ENCODE measurements at regions not wholly inside any gene's neighbourhood (a gene's known extent, or its start where the extent isn't known, plus 50 kb on each side); places are given as distances from the start of the nearest gene placed in this dataset.

- H3K4me3 ChIP-seq, result no peak overlapping the region
- H3K27me3 ChIP-seq (replicated peaks), result no peaks in the 10 kb centered on the region
- no peaks in the 10 kb centered on the region; the same call in 1 of the 2 replicates for H3K9me3 ChIP-seq (replicated peaks)
- no peaks in the 10 kb centered on the region for H3K4me1 ChIP-seq (replicated peaks)
- no peak for DNase-seq (ENCODE audit: low read depth in 1 of 2, low spot score in 2 of 2)
- no peak overlapping the region for H3K27ac ChIP-seq
- H3K36me3 ChIP-seq, result no peaks in the 10 kb centered on the region
Observed at GRCh38 chr6:156058356-156058755, 602.7 kb upstream of the NOX3 start.

GRCh38 chr6:156057869-156058268 lies 602.2 kb upstream of the NOX3 start:
- H3K27me3 ChIP-seq (replicated peaks), result no peaks in the 10 kb centered on the region
- DNase-seq (ENCODE audit: low read depth in 1 of 2, low spot score in 2 of 2), result no peak
- H3K4me1 ChIP-seq (replicated peaks), result no peaks in the 10 kb centered on the region
- H3K36me3 ChIP-seq, result no peaks in the 10 kb centered on the region
- H3K9me3 ChIP-seq (replicated peaks), result no peaks in the 10 kb centered on the region; the same call in 1 of the 2 replicates
- H3K27ac ChIP-seq, result no peak overlapping the region
- H3K4me3 ChIP-seq, result no peak overlapping the region

- Histone ChIP-seq H3K27ac (no peak overlapping the region), H3K4me3 (no peak overlapping the region), H3K36me3 (no peaks in the 10 kb centered on the region), H3K4me1 (replicated peaks) (no peaks in the 10 kb centered on the region), H3K27me3 (replicated peaks) (no peaks in the 10 kb centered on the region), H3K9me3 (replicated peaks) (no peaks in the 10 kb centered on the region)
- DNase-seq (ENCODE audit: low read depth in 1 of 2, low spot score in 2 of 2), result no peak
Observed at GRCh38 chr6:156056085-156056484, 600.4 kb upstream of the NOX3 start.

- H3K27me3 ChIP-seq (replicated peaks), result no peaks in the 10 kb centered on the region
- H3K4me3 ChIP-seq, result no peak overlapping the region
- 0 out of 2 replicates have a peak, but pooled peaks cover 4% of the 10 kb centered on the region for H3K9me3 ChIP-seq (replicated peaks)
- no peaks in the 10 kb centered on the region for H3K4me1 ChIP-seq (replicated peaks)
- no peaks in the 10 kb centered on the region for H3K36me3 ChIP-seq
- no peak for DNase-seq (ENCODE audit: low read depth in 1 of 2, low spot score in 2 of 2)
- no peak overlapping the region for H3K27ac ChIP-seq
Observed at GRCh38 chr6:156053626-156054025, 598.0 kb upstream of the NOX3 start.

DNA sequence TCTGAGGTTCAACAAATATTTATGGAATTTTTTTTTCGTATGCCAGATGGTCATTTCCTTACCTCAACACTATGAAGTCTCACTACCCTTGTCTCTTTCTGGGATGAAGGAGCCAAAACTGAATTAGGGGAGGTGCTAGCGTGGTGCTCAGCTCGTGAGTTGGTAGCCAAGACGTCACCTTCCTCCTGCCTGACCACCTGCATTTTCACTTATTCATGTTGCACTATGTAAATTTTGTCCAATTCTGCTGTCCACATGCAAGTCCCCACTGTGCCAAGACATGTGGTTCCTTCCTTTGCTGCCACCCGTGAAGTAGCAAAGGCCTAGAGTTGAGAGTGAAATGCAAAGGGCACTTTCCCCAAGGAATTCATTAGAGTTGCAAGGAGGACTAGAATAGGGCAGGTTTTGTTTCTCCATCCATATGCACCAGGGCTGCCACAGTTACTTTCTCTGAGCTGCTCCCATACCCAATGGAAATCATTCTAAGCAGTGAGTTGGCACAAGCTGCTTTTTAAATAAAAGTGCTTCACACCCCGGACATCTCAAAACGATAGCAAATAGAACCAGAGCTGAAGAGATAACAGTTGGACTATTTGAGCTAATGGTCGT lies 591.3 kb upstream of the NOX3 start:
- no peaks in the 10 kb centered on the region for H3K36me3 ChIP-seq
- H3K4me1 ChIP-seq (replicated peaks), result no peaks in the 10 kb centered on the region
- no peaks in the 10 kb centered on the region for H3K27me3 ChIP-seq (replicated peaks)
- H3K9me3 ChIP-seq (replicated peaks), result 0 out of 2 replicates have a peak, but pooled peaks cover 4% of the 10 kb centered on the region
- H3K27ac ChIP-seq, result no peak overlapping the region
- no peak overlapping the region for H3K4me3 ChIP-seq
- DNase-seq (ENCODE audit: low read depth in 1 of 2, low spot score in 2 of 2), result no peak

- Histone ChIP-seq H3K9me3 (replicated peaks) (0 out of 2 replicates have a peak, but pooled peaks cover 4% of the 10 kb centered on the region), H3K27ac (no peak overlapping the region), H3K36me3 (no peaks in the 10 kb centered on the region), H3K4me1 (replicated peaks) (no peaks in the 10 kb centered on the region), H3K27me3 (replicated peaks) (no peaks in the 10 kb centered on the region), H3K4me3 (no peak overlapping the region)
- no peak for DNase-seq (ENCODE audit: low read depth in 1 of 2, low spot score in 2 of 2)
Observed at GRCh38 chr6:156046268-156046665, 590.6 kb upstream of the NOX3 start.

DNA sequence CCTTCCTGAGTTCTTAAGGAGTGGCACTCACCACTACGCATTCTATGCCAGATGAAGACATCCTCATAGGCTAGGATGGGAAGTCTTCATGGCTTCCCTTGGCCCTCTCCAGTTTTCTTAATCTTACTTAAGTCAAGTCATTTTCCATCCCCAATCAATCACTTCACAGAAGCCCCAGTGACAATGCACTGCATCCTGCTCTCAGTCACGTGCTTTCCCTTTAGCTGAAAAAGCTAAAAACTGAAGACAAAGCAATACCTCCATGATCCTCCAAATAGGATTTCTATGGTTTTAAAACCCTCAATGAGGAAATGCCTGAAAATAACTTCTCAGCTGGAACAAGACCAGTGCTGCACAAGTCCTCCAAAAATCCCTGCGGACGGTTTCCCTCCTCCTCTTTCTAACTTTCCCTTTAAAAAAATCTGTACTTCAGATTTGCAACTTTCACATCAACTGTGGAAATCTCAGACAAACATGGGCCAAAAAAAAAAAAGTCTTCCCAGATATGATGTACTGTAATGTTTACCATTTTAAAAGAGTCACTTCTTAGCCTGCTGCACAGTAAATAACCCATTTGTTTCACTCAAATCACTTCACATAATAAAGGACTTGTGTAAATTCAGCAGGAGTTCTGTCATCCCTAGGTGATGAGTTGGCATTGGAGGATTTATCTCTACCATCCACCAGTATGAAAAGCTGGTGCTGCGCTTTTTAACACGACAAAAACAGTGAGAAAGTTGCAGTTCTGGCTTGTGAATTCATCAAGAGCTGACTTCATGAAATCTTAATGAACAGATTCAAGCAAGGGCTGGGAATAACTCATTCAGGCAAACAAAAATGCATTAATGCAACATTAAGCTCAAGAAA lies 590.0 kb upstream of the NOX3 start:
- Histone ChIP-seq H3K27ac (no peak overlapping the region), H3K9me3 (replicated peaks) (0 out of 2 replicates have a peak, but pooled peaks cover 4% of the 10 kb centered on the region), H3K36me3 (no peaks in the 10 kb centered on the region), H3K4me3 (no peak overlapping the region), H3K27me3 (replicated peaks) (no peaks in the 10 kb centered on the region), H3K4me1 (replicated peaks) (no peaks in the 10 kb centered on the region)
- no peak for DNase-seq (ENCODE audit: low read depth in 1 of 2, low spot score in 2 of 2)

- H3K27me3 ChIP-seq (replicated peaks), result no peaks in the 10 kb centered on the region
- no peak overlapping the region for H3K27ac ChIP-seq
- H3K4me1 ChIP-seq (replicated peaks), result no peaks in the 10 kb centered on the region
- H3K9me3 ChIP-seq (replicated peaks), result no peaks in the 10 kb centered on the region
- H3K36me3 ChIP-seq, result no peaks in the 10 kb centered on the region
- no peak for DNase-seq (ENCODE audit: low read depth in 1 of 2, low spot score in 2 of 2)
- no peak overlapping the region for H3K4me3 ChIP-seq
Observed at GRCh38 chr6:156033598-156033997, 578.0 kb upstream of the NOX3 start.

GRCh38 chr6:156031516-156031915 lies 575.9 kb upstream of the NOX3 start:
- Histone ChIP-seq H3K9me3 (replicated peaks) (no peaks in the 10 kb centered on the region), H3K27me3 (replicated peaks) (no peaks in the 10 kb centered on the region), H3K27ac (no peak overlapping the region), H3K4me3 (no peak overlapping the region), H3K36me3 (no peaks in the 10 kb centered on the region), H3K4me1 (replicated peaks) (no peaks in the 10 kb centered on the region)
- DNase-seq (ENCODE audit: low read depth in 1 of 2, low spot score in 2 of 2), result no peak

DNA sequence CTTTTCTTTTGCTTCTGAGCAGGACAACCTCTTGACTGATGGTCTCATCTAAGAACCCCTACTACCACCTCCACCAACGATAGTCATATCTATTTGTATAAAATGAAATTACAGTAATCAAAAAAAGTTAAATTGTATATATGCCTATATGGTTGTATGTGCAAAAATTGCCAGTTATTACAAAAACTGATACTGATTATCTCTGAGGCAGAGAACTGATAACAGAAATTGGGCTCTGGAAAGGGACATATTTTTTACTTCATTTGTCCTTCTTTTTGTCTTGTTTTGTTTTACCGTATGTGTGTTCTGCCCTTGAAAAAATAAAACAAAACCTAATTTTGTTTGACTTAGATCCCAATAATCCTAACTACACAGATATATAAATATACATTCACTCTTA lies 574.4 kb upstream of the NOX3 start:
- Histone ChIP-seq H3K9me3 (replicated peaks) (no peaks in the 10 kb centered on the region), H3K36me3 (no peaks in the 10 kb centered on the region), H3K4me1 (replicated peaks) (no peaks in the 10 kb centered on the region), H3K4me3 (no peak overlapping the region), H3K27ac (no peak overlapping the region), H3K27me3 (replicated peaks) (no peaks in the 10 kb centered on the region)
- no peak for DNase-seq (ENCODE audit: low read depth in 1 of 2, low spot score in 2 of 2)

DNA sequence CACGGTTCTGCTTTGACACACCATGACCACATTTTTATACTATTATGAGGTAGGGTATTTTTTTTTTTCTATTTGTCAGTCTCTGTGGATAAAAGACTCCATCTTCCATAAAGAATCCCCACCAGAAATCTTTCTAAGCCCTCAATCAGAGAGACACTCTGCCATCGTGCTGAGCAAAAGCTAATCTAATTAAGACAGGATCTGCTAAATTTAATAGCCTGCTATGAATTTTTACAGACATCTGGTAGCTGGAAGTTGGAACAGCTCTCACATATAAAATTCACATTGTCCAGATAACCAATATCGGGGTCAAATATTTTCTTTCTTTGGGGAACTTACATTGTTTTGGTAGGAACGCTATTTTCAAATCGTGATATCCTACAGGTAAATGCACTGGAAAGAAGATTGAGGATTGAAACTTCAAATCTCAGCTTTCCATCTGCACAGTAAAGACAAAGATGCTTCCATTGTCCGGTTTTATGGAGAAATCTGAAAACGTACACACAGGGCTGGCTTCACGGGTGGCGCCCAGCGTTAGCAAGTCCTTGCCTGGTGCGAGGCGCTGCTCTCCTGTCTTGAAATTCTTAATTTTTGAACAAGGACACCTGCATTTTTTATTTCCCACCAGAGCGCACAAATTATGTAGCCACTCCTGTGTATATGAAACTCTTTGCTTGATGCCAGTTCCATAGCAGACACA lies 573.8 kb upstream of the NOX3 start:
- H3K4me3 ChIP-seq, result no peak overlapping the region
- DNase-seq (ENCODE audit: low read depth in 1 of 2, low spot score in 2 of 2), result no peak
- no peaks in the 10 kb centered on the region for H3K36me3 ChIP-seq
- H3K27ac ChIP-seq, result no peak overlapping the region
- H3K9me3 ChIP-seq (replicated peaks), result no peaks in the 10 kb centered on the region
- no peaks in the 10 kb centered on the region for H3K4me1 ChIP-seq (replicated peaks)
- no peaks in the 10 kb centered on the region for H3K27me3 ChIP-seq (replicated peaks)

DNA sequence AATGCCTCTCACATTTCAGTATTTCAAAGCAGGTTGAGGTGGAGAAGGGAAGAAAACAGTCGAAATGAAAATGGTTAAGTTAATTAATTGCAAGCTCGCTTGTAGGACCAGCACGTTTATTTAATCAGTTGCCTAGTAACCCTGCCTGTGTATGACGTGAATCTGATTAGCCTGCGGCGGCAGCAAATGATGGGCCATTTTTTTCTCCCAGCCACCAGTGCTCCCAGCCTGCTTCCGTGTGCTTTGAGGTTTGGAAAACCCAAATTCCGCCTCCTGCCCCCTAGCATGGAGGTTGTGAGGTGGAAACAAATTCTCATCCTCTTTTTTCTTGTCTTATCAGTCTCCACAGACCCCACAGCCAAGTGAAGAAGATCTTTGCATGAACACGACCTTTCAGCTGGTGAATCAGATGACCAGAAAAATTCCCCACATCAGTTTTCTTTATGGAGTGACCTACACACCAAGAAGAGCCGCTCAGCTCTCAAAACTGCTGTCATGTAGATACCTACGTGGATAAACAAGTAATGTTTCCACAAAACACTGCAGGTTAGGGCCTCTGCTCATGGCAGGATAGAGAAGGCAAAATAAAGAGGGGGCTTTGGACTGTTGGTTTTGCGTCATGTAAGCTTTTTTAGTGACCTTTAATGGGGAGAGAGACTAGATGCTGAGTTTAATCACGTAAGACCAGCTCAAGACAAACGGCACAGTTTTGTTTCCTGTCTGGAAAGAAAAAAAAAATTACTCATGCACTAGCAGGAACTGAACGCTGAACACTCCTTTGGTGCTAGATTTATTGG lies 572.9 kb upstream of the NOX3 start:
- no peak overlapping the region for H3K4me3 ChIP-seq
- DNase-seq (ENCODE audit: low read depth in 1 of 2, low spot score in 2 of 2), result no peak
- H3K27ac ChIP-seq, result no peak overlapping the region
- H3K36me3 ChIP-seq, result no peaks in the 10 kb centered on the region
- H3K4me1 ChIP-seq (replicated peaks), result no peaks in the 10 kb centered on the region
- H3K27me3 ChIP-seq (replicated peaks), result no peaks in the 10 kb centered on the region
- no peaks in the 10 kb centered on the region for H3K9me3 ChIP-seq (replicated peaks)

DNA sequence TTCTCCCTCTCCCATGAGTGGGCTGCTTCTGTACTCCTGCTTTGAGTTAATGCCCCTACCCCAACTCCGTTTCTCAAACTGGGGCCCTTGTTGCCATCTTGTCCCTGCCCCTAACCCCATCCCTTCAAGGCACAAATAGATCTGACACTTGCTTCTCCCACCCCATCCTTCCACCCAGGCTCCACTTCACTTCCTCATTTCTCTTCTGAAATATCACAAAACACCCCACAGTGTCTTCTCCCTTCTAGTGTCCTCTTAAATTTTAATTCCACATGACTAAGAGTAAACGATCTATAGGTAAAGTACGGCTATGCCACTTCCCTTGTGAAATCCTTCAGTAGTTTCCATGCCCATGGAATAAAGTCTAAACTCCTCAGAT lies 571.6 kb upstream of the NOX3 start:
- no peaks in the 10 kb centered on the region for H3K36me3 ChIP-seq
- H3K27ac ChIP-seq, result no peak overlapping the region
- no peak for DNase-seq (ENCODE audit: low read depth in 1 of 2, low spot score in 2 of 2)
- H3K27me3 ChIP-seq (replicated peaks), result no peaks in the 10 kb centered on the region
- H3K4me1 ChIP-seq (replicated peaks), result no peaks in the 10 kb centered on the region
- no peak overlapping the region for H3K4me3 ChIP-seq
- no peaks in the 10 kb centered on the region for H3K9me3 ChIP-seq (replicated peaks)

Measured in SJSA1 (cell line).